OCI-LY3 (cell line): ENCODE measurements at regions not wholly inside any gene's neighbourhood (a gene's known extent, or its start where the extent isn't known, plus 50 kb on each side); places are given as distances from the start of the nearest gene placed in this dataset.

Experiments
- EZH2phosphoT487 ChIP-seq: fragments of 200-600 bp; shearing (Covaris generic); IDR thresholded peaks from 2 replicates; pipeline ENCODE4 v1.6.1; 2018; ENCODE audit warnings: antibody characterized with exemption, mixed run types, low read depth
- TF ChIP-seq, protein P1 (sequence below): fragments of 200-600, 300-600 bp; sonication (generic); IDR thresholded peaks from 2 replicates; pipeline ENCODE4 v1.5.1; 2014; ENCODE audit warnings: antibody characterized with exemption, low read length, low read depth

GRCh38 chr1:17881761-17882160, 126.6 kb downstream of the ACTL8 start:
- TF ChIP-seq, protein P1, sequence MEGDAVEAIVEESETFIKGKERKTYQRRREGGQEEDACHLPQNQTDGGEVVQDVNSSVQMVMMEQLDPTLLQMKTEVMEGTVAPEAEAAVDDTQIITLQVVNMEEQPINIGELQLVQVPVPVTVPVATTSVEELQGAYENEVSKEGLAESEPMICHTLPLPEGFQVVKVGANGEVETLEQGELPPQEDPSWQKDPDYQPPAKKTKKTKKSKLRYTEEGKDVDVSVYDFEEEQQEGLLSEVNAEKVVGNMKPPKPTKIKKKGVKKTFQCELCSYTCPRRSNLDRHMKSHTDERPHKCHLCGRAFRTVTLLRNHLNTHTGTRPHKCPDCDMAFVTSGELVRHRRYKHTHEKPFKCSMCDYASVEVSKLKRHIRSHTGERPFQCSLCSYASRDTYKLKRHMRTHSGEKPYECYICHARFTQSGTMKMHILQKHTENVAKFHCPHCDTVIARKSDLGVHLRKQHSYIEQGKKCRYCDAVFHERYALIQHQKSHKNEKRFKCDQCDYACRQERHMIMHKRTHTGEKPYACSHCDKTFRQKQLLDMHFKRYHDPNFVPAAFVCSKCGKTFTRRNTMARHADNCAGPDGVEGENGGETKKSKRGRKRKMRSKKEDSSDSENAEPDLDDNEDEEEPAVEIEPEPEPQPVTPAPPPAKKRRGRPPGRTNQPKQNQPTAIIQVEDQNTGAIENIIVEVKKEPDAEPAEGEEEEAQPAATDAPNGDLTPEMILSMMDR = no peak
- no peak for TF ChIP-seq EZH2phosphoT487
